ENCODE measurements at regions not wholly inside any gene's neighbourhood (a gene's known extent, or its start where the extent isn't known, plus 50 kb on each side); places are given as distances from the start of the nearest gene placed in this dataset.

DNA sequence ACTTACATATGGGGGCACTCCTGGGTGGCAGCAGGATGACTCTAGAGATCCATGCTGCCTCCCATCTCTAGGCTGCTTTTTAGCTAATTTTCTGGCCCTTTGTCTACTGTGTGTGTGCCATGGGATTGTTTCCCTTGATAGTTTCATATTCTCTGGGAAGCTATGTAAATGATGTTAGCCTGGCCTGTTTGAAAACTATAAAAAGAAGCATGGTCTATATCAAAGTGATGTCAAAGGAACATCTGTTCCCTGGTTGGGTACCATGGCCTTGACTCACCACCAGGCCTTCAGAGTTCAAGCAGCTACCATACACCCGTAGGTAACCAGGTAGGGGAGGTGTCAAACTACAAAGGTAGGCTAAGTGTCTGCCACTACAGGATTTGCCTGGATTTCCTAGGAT, 310.4 kb downstream of the FRK start:
- ChIA-PET CTCF (no interaction called here), POLR2A (no interaction called here)
- no peaks in the 10 kb centered on the region for H3K36me3 Mint-ChIP-seq
- H3K27ac Mint-ChIP-seq = no peak overlapping the region
- H3K4me1 Mint-ChIP-seq = no peaks in the 10 kb centered on the region
- peaks cover 6% of the 10 kb centered on the region for H3K9me3 Mint-ChIP-seq
- H3K27me3 Mint-ChIP-seq (ENCODE audit: low read depth) = no peaks in the 10 kb centered on the region
- DNase-seq (ENCODE audit: low spot score) = no peak
- no peak overlapping the region for H3K4me3 Mint-ChIP-seq
- ATAC-seq = no peak
- TF ChIP-seq NR1H2 (CRISPR knock-in tag; IDR thresholded peaks at IDR 0.05) (no peak), ZNF671 (CRISPR knock-in tag; IDR thresholded peaks at IDR 0.05) (no peak), CBFB (CRISPR knock-in tag; IDR thresholded peaks at IDR 0.05; ENCODE audit: low read depth) (no peak), ZNF416 (CRISPR knock-in tag; IDR thresholded peaks at IDR 0.05) (no peak), CREB1 (CRISPR knock-in tag; IDR thresholded peaks at IDR 0.05) (no peak), CREM (CRISPR knock-in tag; IDR thresholded peaks at IDR 0.05) (no peak), RELA (CRISPR knock-in tag; IDR thresholded peaks at IDR 0.05; ENCODE audit: borderline replicate concordance) (no peak), ZNF138 (CRISPR knock-in tag; conservative IDR thresholded peaks at IDR 0.05) (no peak)
- TF ChIP-seq, protein P1, sequence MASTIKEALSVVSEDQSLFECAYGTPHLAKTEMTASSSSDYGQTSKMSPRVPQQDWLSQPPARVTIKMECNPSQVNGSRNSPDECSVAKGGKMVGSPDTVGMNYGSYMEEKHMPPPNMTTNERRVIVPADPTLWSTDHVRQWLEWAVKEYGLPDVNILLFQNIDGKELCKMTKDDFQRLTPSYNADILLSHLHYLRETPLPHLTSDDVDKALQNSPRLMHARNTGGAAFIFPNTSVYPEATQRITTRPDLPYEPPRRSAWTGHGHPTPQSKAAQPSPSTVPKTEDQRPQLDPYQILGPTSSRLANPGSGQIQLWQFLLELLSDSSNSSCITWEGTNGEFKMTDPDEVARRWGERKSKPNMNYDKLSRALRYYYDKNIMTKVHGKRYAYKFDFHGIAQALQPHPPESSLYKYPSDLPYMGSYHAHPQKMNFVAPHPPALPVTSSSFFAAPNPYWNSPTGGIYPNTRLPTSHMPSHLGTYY (CRISPR knock-in tag; IDR thresholded peaks at IDR 0.05) = no peak
- TF ChIP-seq, protein P2, sequence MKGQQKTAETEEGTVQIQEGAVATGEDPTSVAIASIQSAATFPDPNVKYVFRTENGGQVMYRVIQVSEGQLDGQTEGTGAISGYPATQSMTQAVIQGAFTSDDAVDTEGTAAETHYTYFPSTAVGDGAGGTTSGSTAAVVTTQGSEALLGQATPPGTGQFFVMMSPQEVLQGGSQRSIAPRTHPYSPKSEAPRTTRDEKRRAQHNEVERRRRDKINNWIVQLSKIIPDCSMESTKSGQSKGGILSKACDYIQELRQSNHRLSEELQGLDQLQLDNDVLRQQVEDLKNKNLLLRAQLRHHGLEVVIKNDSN (CRISPR knock-in tag; IDR thresholded peaks at IDR 0.05) = no peak
- TF ChIP-seq, protein P3, sequence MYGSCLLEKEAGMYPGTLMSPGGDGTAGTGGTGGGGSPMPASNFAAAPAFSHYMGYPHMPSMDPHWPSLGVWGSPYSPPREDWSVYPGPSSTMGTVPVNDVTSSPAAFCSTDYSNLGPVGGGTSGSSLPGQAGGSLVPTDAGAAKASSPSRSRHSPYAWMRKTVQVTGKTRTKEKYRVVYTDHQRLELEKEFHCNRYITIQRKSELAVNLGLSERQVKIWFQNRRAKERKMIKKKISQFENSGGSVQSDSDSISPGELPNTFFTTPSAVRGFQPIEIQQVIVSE (CRISPR knock-in tag; IDR thresholded peaks at IDR 0.05; ENCODE audit: borderline replicate concordance) = no peak
- TF ChIP-seq, protein P4, sequence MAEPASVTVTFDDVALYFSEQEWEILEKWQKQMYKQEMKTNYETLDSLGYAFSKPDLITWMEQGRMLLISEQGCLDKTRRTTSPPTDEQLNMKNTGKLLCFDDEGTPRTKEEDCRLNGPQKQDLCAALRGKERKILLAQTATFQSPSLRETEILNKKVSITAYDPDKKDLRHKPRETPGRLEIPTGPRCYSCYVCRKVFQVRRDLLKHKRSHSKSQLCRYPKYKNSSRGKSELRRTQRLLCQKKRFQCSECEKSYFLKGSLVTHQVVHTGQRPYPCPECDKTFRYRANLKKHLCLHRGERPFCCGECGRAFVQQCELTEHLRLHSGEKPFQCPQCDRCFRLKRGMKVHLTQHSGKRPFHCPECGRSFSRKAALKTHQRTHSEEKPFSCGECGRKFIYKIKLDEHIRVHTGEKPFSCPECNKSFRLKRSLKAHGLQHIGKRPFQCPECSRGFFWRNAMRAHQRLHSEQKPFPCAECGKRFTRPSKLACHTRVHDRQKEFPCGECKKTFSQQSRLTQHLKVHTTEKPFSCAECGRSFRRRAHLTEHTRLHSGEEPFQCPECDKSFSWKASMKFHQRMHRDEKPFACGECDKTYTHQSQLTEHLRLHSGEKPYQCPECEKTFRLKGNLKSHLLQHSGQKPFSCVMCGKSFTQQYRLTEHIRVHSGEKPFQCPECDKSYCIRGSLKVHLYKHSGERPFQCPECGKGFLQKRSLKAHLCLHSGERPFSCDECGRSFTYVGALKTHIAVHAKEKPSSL (CRISPR knock-in tag; conservative IDR thresholded peaks at IDR 0.05) = no peak
- TF ChIP-seq, protein P5, sequence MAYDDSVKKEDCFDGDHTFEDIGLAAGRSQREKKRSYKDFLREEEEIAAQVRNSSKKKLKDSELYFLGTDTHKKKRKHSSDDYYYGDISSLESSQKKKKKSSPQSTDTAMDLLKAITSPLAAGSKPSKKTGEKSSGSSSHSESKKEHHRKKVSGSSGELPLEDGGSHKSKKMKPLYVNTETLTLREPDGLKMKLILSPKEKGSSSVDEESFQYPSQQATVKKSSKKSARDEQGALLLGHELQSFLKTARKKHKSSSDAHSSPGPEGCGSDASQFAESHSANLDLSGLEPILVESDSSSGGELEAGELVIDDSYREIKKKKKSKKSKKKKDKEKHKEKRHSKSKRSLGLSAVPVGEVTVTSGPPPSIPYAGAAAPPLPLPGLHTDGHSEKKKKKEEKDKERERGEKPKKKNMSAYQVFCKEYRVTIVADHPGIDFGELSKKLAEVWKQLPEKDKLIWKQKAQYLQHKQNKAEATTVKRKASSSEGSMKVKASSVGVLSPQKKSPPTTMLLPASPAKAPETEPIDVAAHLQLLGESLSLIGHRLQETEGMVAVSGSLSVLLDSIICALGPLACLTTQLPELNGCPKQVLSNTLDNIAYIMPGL (CRISPR knock-in tag; IDR thresholded peaks at IDR 0.05) = no peak
- TF ChIP-seq, protein P6, sequence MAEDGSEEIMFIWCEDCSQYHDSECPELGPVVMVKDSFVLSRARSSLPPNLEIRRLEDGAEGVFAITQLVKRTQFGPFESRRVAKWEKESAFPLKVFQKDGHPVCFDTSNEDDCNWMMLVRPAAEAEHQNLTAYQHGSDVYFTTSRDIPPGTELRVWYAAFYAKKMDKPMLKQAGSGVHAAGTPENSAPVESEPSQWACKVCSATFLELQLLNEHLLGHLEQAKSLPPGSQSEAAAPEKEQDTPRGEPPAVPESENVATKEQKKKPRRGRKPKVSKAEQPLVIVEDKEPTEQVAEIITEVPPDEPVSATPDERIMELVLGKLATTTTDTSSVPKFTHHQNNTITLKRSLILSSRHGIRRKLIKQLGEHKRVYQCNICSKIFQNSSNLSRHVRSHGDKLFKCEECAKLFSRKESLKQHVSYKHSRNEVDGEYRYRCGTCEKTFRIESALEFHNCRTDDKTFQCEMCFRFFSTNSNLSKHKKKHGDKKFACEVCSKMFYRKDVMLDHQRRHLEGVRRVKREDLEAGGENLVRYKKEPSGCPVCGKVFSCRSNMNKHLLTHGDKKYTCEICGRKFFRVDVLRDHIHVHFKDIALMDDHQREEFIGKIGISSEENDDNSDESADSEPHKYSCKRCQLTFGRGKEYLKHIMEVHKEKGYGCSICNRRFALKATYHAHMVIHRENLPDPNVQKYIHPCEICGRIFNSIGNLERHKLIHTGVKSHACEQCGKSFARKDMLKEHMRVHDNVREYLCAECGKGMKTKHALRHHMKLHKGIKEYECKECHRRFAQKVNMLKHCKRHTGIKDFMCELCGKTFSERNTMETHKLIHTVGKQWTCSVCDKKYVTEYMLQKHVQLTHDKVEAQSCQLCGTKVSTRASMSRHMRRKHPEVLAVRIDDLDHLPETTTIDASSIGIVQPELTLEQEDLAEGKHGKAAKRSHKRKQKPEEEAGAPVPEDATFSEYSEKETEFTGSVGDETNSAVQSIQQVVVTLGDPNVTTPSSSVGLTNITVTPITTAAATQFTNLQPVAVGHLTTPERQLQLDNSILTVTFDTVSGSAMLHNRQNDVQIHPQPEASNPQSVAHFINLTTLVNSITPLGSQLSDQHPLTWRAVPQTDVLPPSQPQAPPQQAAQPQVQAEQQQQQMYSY (CRISPR knock-in tag; IDR thresholded peaks at IDR 0.05) = no peak
- TF ChIP-seq, protein P7, sequence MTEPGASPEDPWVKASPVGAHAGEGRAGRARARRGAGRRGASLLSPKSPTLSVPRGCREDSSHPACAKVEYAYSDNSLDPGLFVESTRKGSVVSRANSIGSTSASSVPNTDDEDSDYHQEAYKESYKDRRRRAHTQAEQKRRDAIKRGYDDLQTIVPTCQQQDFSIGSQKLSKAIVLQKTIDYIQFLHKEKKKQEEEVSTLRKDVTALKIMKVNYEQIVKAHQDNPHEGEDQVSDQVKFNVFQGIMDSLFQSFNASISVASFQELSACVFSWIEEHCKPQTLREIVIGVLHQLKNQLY (CRISPR knock-in tag; IDR thresholded peaks at IDR 0.05) = no peak
